ENCODE measurements at regions not wholly inside any gene's neighbourhood (a gene's known extent, or its start where the extent isn't known, plus 50 kb on each side); places are given as distances from the start of the nearest gene placed in this dataset.

DNA sequence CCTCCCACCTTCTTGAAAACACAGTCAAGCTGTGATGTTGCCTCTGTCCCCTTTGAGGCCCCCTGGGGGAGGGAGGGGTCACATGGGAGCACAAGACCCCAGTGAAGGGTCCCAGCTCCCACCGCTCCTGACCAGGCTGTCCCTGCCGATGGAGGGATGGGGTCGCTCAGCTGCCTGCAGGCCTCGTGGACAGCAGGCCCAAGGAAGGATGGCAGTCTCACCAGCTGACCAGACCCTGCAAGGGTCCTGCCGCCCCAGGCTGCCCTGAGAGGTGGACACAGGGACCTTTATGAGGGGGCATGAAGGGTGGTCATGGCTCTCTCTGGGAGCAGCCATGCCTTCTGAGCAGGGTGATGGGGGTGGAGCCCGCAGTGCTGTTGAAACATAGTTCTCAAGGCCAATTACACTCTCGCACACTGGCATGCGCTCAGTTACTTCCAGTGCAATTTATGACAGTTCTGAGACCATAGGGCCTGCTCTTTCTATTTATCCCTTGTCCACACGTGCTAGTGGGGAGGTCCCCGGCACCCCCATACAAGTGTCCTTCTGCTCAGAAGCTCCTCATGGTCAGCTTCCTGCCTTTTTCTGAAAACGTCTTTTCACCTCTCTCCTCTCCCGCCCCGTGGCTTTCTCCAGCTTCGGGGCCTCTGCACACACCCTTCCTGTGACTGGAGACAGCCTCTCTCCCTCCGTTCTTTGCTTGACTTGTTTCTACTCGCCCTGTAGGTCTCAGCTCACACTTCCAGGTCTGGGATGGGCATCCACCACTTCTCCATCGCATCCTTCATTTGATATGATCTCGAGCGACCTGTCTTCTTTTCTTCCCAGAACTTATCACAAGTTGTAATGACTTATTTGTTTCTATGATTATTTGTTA lies 313.1 kb downstream of the ADGRD1 start:
- TF ChIP-seq, protein P1, sequence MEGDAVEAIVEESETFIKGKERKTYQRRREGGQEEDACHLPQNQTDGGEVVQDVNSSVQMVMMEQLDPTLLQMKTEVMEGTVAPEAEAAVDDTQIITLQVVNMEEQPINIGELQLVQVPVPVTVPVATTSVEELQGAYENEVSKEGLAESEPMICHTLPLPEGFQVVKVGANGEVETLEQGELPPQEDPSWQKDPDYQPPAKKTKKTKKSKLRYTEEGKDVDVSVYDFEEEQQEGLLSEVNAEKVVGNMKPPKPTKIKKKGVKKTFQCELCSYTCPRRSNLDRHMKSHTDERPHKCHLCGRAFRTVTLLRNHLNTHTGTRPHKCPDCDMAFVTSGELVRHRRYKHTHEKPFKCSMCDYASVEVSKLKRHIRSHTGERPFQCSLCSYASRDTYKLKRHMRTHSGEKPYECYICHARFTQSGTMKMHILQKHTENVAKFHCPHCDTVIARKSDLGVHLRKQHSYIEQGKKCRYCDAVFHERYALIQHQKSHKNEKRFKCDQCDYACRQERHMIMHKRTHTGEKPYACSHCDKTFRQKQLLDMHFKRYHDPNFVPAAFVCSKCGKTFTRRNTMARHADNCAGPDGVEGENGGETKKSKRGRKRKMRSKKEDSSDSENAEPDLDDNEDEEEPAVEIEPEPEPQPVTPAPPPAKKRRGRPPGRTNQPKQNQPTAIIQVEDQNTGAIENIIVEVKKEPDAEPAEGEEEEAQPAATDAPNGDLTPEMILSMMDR (conservative IDR thresholded peaks at IDR 0.05), result no peak
- TF ChIP-seq ZFX (IDR thresholded peaks at IDR 0.05), result no peak
